ENCODE measurements at regions not wholly inside any gene's neighbourhood (a gene's known extent, or its start where the extent isn't known, plus 50 kb on each side); places are given as distances from the start of the nearest gene placed in this dataset.
"Not testable (repeated sequence)": the region's sequence is repeated elsewhere in the genome, so short reads cannot be mapped to it uniquely, and the experiment has no call there.

DNA sequence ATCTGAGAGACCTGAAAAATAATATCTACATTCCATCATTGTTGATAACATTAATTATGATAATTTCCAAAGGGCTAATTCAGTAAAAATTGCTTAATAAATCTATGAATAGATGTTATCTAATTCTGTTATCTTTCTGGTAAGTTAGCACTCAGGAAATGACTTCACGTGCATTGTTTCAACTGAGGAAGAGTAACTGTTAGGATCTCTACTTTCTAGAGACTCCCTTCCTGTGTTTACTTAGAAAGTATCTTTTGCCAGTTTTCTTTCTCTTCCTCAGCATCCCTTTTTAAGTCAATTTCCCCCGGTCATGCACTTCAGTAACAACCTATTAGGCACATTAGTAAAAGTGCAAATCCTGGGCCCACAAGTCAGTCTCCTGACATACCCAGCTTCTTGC, 231.1 kb upstream of the NOTCH2NLA start:
- H3K79me2 ChIP-seq (ENCODE audit: insufficient read depth, low read length); H3K36me3 ChIP-seq (replicated peaks in 1 of 2; ENCODE audit: control insufficient read depth in 1 of 2, insufficient read depth in 2 of 2, low read length in 2 of 2); H2AFZ ChIP-seq (ENCODE audit: insufficient read depth, low read depth, low read length, poor library complexity, severe bottlenecking); H3K4me1 Mint-ChIP-seq; H3K36me3 Mint-ChIP-seq; H3K27me3 Mint-ChIP-seq (ENCODE audit: low read depth in 3 of 3); H3K4me2 ChIP-seq (replicated peaks; ENCODE audit: extremely low read depth, low read length, poor library complexity, severe bottlenecking); intact Hi-C loops (cut with micrococcal nuclease); DNase-seq; H3K4me1 ChIP-seq (ENCODE audit: control insufficient read depth in 1 of 2, insufficient read depth in 2 of 2, low read length in 2 of 2); H3K4me3 ChIP-seq (replicated peaks in 1 of 3; ENCODE audit: low read depth in 2 of 3, low read length in 3 of 3); H3K9me3 Mint-ChIP-seq; H3K27ac Mint-ChIP-seq; H3K4me3 Mint-ChIP-seq; H3K27ac ChIP-seq (ENCODE audit: low read depth in 1 of 2, low read length in 2 of 2); H4K20me1 ChIP-seq (ENCODE audit: insufficient read depth, low read length); H3K9me3 ChIP-seq (replicated peaks in 1 of 2; ENCODE audit: control insufficient read depth in 1 of 2, insufficient read depth in 1 of 2, low read length in 2 of 2); H3K9ac ChIP-seq (ENCODE audit: insufficient read depth, low read length, poor library complexity, severe bottlenecking); H3K27me3 ChIP-seq (ENCODE audit: control insufficient read depth in 2 of 2, insufficient read depth in 2 of 2, low read length in 2 of 2): not testable (repeated sequence)
- no CpG with 5 or more reads among the region's 2 CpGs for WGBS (ENCODE audit: insufficient coverage)

- H3K27me3 Mint-ChIP-seq (ENCODE audit: low read depth in 3 of 3); H3K4me1 ChIP-seq (ENCODE audit: control insufficient read depth in 1 of 2, insufficient read depth in 2 of 2, low read length in 2 of 2); H3K36me3 Mint-ChIP-seq; H3K27ac ChIP-seq (ENCODE audit: low read depth in 1 of 2, low read length in 2 of 2); H3K9me3 Mint-ChIP-seq; H3K9me3 ChIP-seq (replicated peaks in 1 of 2; ENCODE audit: control insufficient read depth in 1 of 2, insufficient read depth in 1 of 2, low read length in 2 of 2); H2AFZ ChIP-seq (ENCODE audit: insufficient read depth, low read depth, low read length, poor library complexity, severe bottlenecking); H3K4me1 Mint-ChIP-seq; H3K9ac ChIP-seq (ENCODE audit: insufficient read depth, low read length, poor library complexity, severe bottlenecking); H3K4me3 Mint-ChIP-seq; H3K4me3 ChIP-seq (replicated peaks in 1 of 3; ENCODE audit: low read depth in 2 of 3, low read length in 3 of 3); H3K27me3 ChIP-seq (ENCODE audit: control insufficient read depth in 2 of 2, insufficient read depth in 2 of 2, low read length in 2 of 2); intact Hi-C loops (cut with micrococcal nuclease); H3K36me3 ChIP-seq (replicated peaks in 1 of 2; ENCODE audit: control insufficient read depth in 1 of 2, insufficient read depth in 2 of 2, low read length in 2 of 2); H4K20me1 ChIP-seq (ENCODE audit: insufficient read depth, low read length); H3K27ac Mint-ChIP-seq; H3K4me2 ChIP-seq (replicated peaks; ENCODE audit: extremely low read depth, low read length, poor library complexity, severe bottlenecking); H3K79me2 ChIP-seq (ENCODE audit: insufficient read depth, low read length); DNase-seq: not testable (repeated sequence)
- WGBS (ENCODE audit: insufficient coverage): no CpG with 5 or more reads among the region's 5 CpGs
Measured at GRCh38 chr1:146459308-146459707, 230.5 kb upstream of the NOTCH2NLA start.

- H4K20me1 ChIP-seq (ENCODE audit: insufficient read depth, low read length); H3K36me3 Mint-ChIP-seq; H3K9ac ChIP-seq (ENCODE audit: insufficient read depth, low read length, poor library complexity, severe bottlenecking); H3K4me3 Mint-ChIP-seq; H3K9me3 ChIP-seq (replicated peaks in 1 of 2; ENCODE audit: control insufficient read depth in 1 of 2, insufficient read depth in 1 of 2, low read length in 2 of 2); H3K9me3 Mint-ChIP-seq; H3K27ac Mint-ChIP-seq; H3K4me1 Mint-ChIP-seq; H3K27me3 ChIP-seq (ENCODE audit: control insufficient read depth in 2 of 2, insufficient read depth in 2 of 2, low read length in 2 of 2); H3K27ac ChIP-seq (ENCODE audit: low read depth in 1 of 2, low read length in 2 of 2); H3K27me3 Mint-ChIP-seq (ENCODE audit: low read depth in 3 of 3); H3K4me2 ChIP-seq (replicated peaks; ENCODE audit: extremely low read depth, low read length, poor library complexity, severe bottlenecking); intact Hi-C loops (cut with micrococcal nuclease); H3K79me2 ChIP-seq (ENCODE audit: insufficient read depth, low read length); H2AFZ ChIP-seq (ENCODE audit: insufficient read depth, low read depth, low read length, poor library complexity, severe bottlenecking); DNase-seq; H3K4me3 ChIP-seq (replicated peaks in 1 of 3; ENCODE audit: low read depth in 2 of 3, low read length in 3 of 3); H3K36me3 ChIP-seq (replicated peaks in 1 of 2; ENCODE audit: control insufficient read depth in 1 of 2, insufficient read depth in 2 of 2, low read length in 2 of 2); H3K4me1 ChIP-seq (ENCODE audit: control insufficient read depth in 1 of 2, insufficient read depth in 2 of 2, low read length in 2 of 2): not testable (repeated sequence)
- no CpG with 5 or more reads among the region's 13 CpGs for WGBS (ENCODE audit: insufficient coverage)
Measured at GRCh38 chr1:146448877-146449246, 220.0 kb upstream of the NOTCH2NLA start.
